AG09309 (cell line): ENCODE measurements at regions not wholly inside any gene's neighbourhood (a gene's known extent, or its start where the extent isn't known, plus 50 kb on each side); places are given as distances from the start of the nearest gene placed in this dataset.

Experiments
- DNase-seq: peaks from one replicate; pipeline ENCODE4 v3.0.0-alpha.2; 2010; ENCODE audit warnings: low read depth
- H3K4me3 ChIP-seq: 2 replicates; pipeline ENCODE4 v1.5.1; 2011; ENCODE audit warnings: mild to moderate bottlenecking, low read depth, low read length, moderate library complexity; ENCODE audit not compliant: control insufficient read depth
- TF ChIP-seq, protein P1 (sequence below): IDR thresholded peaks from 2 replicates; pipeline ENCODE4 v1.5.1; 2011; ENCODE audit warnings: mild to moderate bottlenecking, low read depth, low read length, inconsistent platforms; ENCODE audit not compliant: insufficient read depth, control insufficient read depth; ENCODE audit errors: missing control alignments

DNA sequence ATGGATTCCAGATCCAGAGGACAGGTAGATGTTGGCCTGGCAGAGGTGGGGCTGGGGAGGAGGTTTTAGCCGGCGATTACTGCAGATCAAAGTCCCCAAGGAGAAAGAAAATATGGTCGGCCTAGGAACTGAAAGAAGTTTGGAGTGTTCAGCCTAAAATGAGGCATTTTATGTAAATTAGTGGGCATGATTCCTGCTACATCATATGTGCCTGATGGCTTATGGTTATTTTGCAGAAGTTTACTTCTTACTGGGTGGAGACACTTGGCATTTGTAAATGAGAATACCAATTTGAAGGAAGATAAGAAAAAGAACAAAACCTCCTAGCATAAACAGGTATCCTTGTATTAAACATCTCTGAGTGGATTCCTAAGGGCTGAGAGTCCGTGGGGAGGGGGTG, 149.3 kb downstream of the FOXL1 start:
- TF ChIP-seq, protein P1, sequence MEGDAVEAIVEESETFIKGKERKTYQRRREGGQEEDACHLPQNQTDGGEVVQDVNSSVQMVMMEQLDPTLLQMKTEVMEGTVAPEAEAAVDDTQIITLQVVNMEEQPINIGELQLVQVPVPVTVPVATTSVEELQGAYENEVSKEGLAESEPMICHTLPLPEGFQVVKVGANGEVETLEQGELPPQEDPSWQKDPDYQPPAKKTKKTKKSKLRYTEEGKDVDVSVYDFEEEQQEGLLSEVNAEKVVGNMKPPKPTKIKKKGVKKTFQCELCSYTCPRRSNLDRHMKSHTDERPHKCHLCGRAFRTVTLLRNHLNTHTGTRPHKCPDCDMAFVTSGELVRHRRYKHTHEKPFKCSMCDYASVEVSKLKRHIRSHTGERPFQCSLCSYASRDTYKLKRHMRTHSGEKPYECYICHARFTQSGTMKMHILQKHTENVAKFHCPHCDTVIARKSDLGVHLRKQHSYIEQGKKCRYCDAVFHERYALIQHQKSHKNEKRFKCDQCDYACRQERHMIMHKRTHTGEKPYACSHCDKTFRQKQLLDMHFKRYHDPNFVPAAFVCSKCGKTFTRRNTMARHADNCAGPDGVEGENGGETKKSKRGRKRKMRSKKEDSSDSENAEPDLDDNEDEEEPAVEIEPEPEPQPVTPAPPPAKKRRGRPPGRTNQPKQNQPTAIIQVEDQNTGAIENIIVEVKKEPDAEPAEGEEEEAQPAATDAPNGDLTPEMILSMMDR: no peak
- DNase-seq: no peak

DNA sequence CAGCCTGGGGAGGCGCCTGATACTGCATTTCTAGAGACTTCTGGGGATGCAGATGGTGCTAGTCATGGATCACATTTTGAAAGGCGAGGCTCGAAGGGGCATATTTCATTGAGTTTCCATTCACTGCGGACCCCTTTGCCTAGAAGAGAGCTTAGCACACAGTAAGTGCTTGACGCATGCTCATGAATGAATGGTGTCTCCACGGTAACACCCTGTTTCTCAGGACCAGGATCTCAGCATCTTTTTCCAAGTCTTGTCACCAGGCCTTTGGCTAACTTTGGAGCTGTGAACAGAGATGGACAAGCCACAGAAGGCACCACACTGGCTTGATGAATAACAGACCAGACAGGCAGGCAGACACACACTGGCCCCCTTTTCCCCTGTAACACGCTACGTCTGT, 151.3 kb downstream of the FOXL1 start:
- TF ChIP-seq, protein P1: no peak
- no peak overlapping the region for H3K4me3 ChIP-seq
- no peak for DNase-seq

More for the DNA sequence above, 149.3 kb downstream of the FOXL1 start:
- H3K4me3 ChIP-seq: no peak overlapping the region

DNA sequence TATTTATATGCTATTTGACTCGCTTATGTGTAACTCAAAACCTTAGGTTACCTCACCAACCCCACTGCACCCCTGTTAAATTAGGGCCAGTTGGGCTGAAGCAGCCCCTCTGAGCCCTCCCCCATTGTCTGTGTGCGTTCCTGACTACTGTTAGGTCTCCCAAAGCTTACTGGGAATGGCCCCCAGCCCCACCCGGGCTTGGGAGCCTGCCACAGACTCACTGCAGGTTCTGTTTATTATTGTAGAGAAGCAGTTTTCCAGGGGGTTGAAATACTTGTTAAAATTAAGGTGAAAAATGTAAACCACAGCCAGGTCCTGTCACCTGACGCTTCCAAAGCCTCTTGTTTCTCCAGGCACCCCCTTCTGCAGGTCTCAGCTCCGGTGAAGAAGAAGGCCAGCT, 151.7 kb downstream of the FOXL1 start:
- H3K4me3 ChIP-seq: no peak overlapping the region
- TF ChIP-seq, protein P1: no peak
- DNase-seq: no peak

DNA sequence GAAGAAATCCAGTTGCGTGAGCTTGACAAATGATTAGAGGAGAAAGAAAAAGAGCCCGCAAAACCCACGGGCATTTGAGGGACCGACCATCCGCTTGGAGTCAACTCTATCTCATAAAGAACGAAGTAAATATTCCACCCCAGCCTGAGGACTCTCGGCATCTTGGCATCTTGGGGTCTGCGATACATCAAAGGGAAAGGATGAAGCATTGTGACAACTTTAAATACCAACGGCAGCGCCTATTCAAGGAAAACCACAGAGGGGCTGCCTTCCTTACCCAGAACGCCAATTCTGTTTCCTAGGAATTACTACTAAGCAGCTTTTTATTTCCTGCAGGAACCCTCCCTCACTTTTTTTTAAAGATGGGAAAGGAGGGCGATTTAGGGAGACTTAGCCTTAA, 152.2 kb downstream of the FOXL1 start:
- no peak for DNase-seq

DNA sequence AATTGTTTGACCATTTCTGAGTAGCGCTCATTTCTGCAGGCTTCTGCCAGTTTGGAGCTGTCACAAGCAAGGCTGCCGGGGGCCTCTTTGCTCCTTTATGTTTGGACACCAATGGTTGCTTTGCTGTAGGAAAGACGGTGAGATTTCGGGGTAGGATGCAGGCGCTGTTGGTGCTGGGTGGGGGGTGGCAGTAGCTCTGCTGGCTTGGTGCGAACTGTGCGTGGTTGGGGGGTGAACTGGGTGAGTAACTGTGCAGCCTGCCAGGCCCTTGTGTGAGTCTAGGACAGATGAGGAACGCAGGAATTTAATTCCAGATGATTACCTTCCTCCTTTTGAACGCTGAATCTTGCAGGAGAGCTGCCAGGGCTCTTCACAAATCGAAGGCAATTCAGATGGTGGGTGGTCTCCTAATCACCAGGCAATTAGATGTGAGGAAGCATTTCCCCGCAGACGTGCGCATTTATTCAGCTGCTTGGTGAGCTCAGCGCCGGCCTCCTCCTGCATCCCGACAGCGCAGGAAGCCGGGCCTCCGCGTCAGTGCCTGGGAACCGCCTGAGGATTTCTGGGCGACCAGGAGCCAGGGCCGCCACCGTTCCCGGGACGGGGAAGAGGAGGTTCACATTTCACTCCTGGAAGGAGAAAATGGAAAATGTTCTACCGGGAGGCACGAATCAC, 154.4 kb downstream of the FOXL1 start:
- H3K4me3 ChIP-seq: no peak overlapping the region
- no peak for DNase-seq

More for the DNA sequence above, 152.2 kb downstream of the FOXL1 start:
- no peak overlapping the region for H3K4me3 ChIP-seq
- TF ChIP-seq, protein P1: no peak

DNA sequence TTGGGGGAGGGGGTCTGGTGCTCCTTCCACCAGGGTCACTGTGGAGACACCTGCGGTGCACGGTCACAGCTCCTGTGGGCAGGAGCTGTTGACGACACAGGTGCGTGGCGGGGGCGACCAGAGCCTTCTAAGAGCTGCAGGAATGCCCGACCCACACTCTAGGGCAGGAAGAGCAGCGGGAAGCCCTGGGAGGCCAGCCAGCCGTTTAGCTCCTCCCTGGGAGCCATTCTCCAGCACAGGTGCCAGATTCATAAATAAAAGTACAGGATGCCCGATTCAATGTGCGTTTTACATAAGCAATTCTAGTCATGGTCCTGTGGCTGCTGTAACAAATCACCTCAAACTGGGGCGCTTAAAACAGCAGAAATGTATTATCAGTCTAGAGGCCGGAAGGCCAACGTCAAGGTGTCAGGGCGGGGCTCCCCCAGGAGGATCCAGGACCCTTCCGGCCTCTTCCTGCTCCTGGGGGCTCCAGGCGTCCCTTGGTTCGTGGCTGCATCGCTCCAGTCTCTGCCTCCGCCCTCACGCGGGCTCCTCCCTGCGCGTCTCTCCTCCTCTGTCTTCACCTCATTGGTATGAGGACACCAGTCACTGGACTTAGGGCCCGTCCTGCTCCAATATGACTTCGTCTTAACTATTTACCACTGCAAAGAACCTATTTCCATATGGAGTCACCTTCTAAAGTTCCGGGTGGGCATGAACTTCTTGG, 155.4 kb downstream of the FOXL1 start:
- TF ChIP-seq, protein P1: no peak
- no peak for DNase-seq
- H3K4me3 ChIP-seq: no peak overlapping the region

More for the DNA sequence above, 154.4 kb downstream of the FOXL1 start:
- TF ChIP-seq, protein P1: no peak
